IMR-90 (cell line): ENCODE measurements at regions not wholly inside any gene's neighbourhood (a gene's known extent, or its start where the extent isn't known, plus 50 kb on each side); places are given as distances from the start of the nearest gene placed in this dataset.

Experiments used
- ATAC-seq: fragments of 200-7000 bp; cut with Tn5 transposase; 2 replicates; pipeline ENCODE4 v1.9.1; 2020; ENCODE audit warnings: low read depth, mild to moderate bottlenecking, moderate library complexity
- BruUV-seq: library from RNA; stranded (reverse); fragments of 400-500 nt; replicated peaks from 2 replicates; lab custom pipeline; 2021; lab: Mats Ljungman, UMichigan
- CTCF ChIA-PET: fragments of 300-600 bp; formaldehyde crosslinking; extraction: SDS; loops from one replicate; lab custom pipeline; 2021; ENCODE audit warnings: antibody characterized with exemption; lab: Yijun Ruan, JAX
- POLR2A ChIA-PET: fragments of 300-600 bp; sonication (Branson Sonifier 250); formaldehyde crosslinking; loops from one replicate; lab custom pipeline; 2022; ENCODE audit warnings: antibody characterized with exemption; ENCODE audit not compliant: unreplicated experiment; lab: Charles Lee
- DNase-seq: peaks from one replicate; pipeline ENCODE4 v3.0.0; 2013
- H2AFZ ChIP-seq: replicated peaks from 2 replicates; pipeline ENCODE3; 2013; ENCODE audit warnings: low read length, mild to moderate bottlenecking; ENCODE audit not compliant: poor library complexity
- H2AK5ac ChIP-seq: 2 replicates; pipeline ENCODE4 v1.6.1; 2013; ENCODE audit warnings: low read depth, low read length, inconsistent platforms
- H2AK9ac ChIP-seq: replicated peaks from 2 replicates; pipeline ENCODE3; 2013; ENCODE audit warnings: mild to moderate bottlenecking, low read depth, low read length, moderate library complexity; ENCODE audit not compliant: poor library complexity
- H2BK120ac ChIP-seq: 2 replicates; pipeline ENCODE4 v1.6.1; 2013; ENCODE audit warnings: low read depth, low read length, inconsistent platforms
- H2BK15ac ChIP-seq: 3 replicates; pipeline ENCODE4 v1.6.1; 2013; ENCODE audit warnings: low read depth, low read length, inconsistent platforms
- H2BK20ac ChIP-seq: 2 replicates; pipeline ENCODE4 v1.6.1; 2013; ENCODE audit warnings: low read depth, mild to moderate bottlenecking, inconsistent platforms, low read length, moderate library complexity
- H2BK5ac ChIP-seq: 2 replicates; pipeline ENCODE4 v1.6.1; 2013; ENCODE audit warnings: mild to moderate bottlenecking, low read depth, low read length, inconsistent platforms; ENCODE audit not compliant: poor library complexity, severe bottlenecking
- H3K14ac ChIP-seq: replicated peaks from 2 replicates; pipeline ENCODE4 v1.6.1; 2013; ENCODE audit warnings: low read depth, low read length, inconsistent platforms
- H3K18ac ChIP-seq: 2 replicates; pipeline ENCODE4 v1.6.1; 2013; ENCODE audit warnings: low read depth, low read length, control low read depth
- H3K23ac ChIP-seq: 2 replicates; pipeline ENCODE4 v1.6.1; 2013; ENCODE audit warnings: low read depth, low read length, inconsistent platforms
- H3K27ac ChIP-seq: 2 replicates; pipeline ENCODE4 v1.5.1; 2013; ENCODE audit warnings: mild to moderate bottlenecking, control low read depth, low read length; ENCODE audit not compliant: insufficient read depth
- H3K27me3 ChIP-seq: 2 replicates; pipeline ENCODE4 v1.6.1; 2013; ENCODE audit warnings: low read length; ENCODE audit not compliant: control insufficient read depth, insufficient read depth
- H3K36me3 ChIP-seq: 2 replicates; pipeline ENCODE4 v1.6.1; 2013; ENCODE audit warnings: low read length, mixed read lengths; ENCODE audit not compliant: control insufficient read depth, insufficient read depth
- H3K4ac ChIP-seq: 2 replicates; pipeline ENCODE4 v1.6.1; 2013; ENCODE audit warnings: low read depth, low read length, inconsistent platforms
- H3K4me1 ChIP-seq: 2 replicates; pipeline ENCODE4 v1.6.1; 2013; ENCODE audit warnings: low read length, mixed read lengths; ENCODE audit not compliant: control insufficient read depth, insufficient read depth
- H3K4me2 ChIP-seq: 2 replicates; pipeline ENCODE4 v1.6.1; 2013; ENCODE audit warnings: low read depth, mild to moderate bottlenecking, control low read depth, low read length, moderate library complexity
- H3K4me3 ChIP-seq: 2 replicates; pipeline ENCODE4 v1.5.1; 2013; ENCODE audit warnings: low read depth, mild to moderate bottlenecking, control low read depth, low read length, moderate library complexity; ENCODE audit not compliant: insufficient read depth
- H3K56ac ChIP-seq: 2 replicates; pipeline ENCODE4 v1.6.1; 2013; ENCODE audit warnings: low read length, inconsistent platforms; ENCODE audit not compliant: insufficient read depth; ENCODE audit errors: extremely low read depth
- H3K79me1 ChIP-seq, 2 experiments: 2 replicates each; pipeline ENCODE4 v1.6.1; 2013; ENCODE audit warnings: low read length in 2 of 2, inconsistent platforms in 1 of 2, low read depth in 1 of 2
- H3K9ac ChIP-seq: 2 replicates; pipeline ENCODE4 v1.6.1; 2013; ENCODE audit warnings: low read depth, low read length, control low read depth
- H3K9me1 ChIP-seq: 2 replicates; pipeline ENCODE4 v1.6.1; 2013; ENCODE audit warnings: low read length, inconsistent platforms; ENCODE audit not compliant: insufficient read depth
- H3K9me3 ChIP-seq: 2 replicates; pipeline ENCODE4 v1.6.1; 2013; ENCODE audit warnings: low read length; ENCODE audit not compliant: control insufficient read depth, insufficient read depth
- H4K20me1 ChIP-seq: 2 replicates; pipeline ENCODE4 v1.6.1; 2013; ENCODE audit warnings: low read length, inconsistent platforms; ENCODE audit not compliant: insufficient read depth
- H4K5ac ChIP-seq: 2 replicates; pipeline ENCODE4 v1.6.1; 2013; ENCODE audit warnings: mild to moderate bottlenecking, low read depth, low read length, control low read depth
- H4K8ac ChIP-seq, 2 experiments: 2 replicates each; pipeline ENCODE4 v1.6.1; 2013; ENCODE audit warnings: low read depth in 2 of 2, low read length in 2 of 2, control low read depth in 1 of 2, inconsistent platforms in 1 of 2
- H4K91ac ChIP-seq: 2 replicates; pipeline ENCODE4 v1.6.1; 2013; ENCODE audit warnings: low read depth, low read length, inconsistent platforms; ENCODE audit not compliant: insufficient read depth
- FOS ChIP-seq: fragments of 150-350 bp; IDR thresholded peaks from 2 replicates; pipeline ENCODE4 v1.6.1; 2016; ENCODE audit warnings: low read depth, low read length
- MAZ ChIP-seq: IDR thresholded peaks from 2 replicates; pipeline ENCODE4 v1.6.1; 2012; ENCODE audit warnings: low read depth, mild to moderate bottlenecking, low read length, improper control_type of control experiment, moderate library complexity, borderline replicate concordance
- WGBS, 2 experiments: methylation state at CpG; one replicate each; pipeline versions ENCODE4 v1.1.5 to v1.1.7; 2013; ENCODE audit warnings: missing lambda C conversion rate in 2 of 2; ENCODE audit not compliant: insufficient read length in 1 of 2; ENCODE audit errors: extremely low coverage in 2 of 2; 5-methylcytosine and 5-hydroxymethylcytosine counted together
- dilution Hi-C: fragments of 300-500 bp; cut with HindIII; formaldehyde crosslinking; loops from one replicate; pipeline ENCODE4 v1.14.3; 2018; ENCODE audit warnings: low sequenced_read_pairs; ENCODE audit not compliant: unreplicated experiment
- in situ Hi-C: fragments of 300-500 bp; cut with MboI; formaldehyde crosslinking; loops from 3 replicates; pipeline ENCODE4 v1.14.3; 2019; ENCODE audit warnings: low sequenced_read_pairs, inconsistent platforms, mixed read lengths
- intact Hi-C: fragments of 100-400 bp; cut with micrococcal nuclease; formaldehyde crosslinking; loops from 2 replicates; pipeline ENCODE4 v1.10.0; 2022

- Histone ChIP-seq H2BK20ac (peak overlapping the region; percentile 27; the same call in 1 of the 2 replicates), H3K18ac (peak overlapping the region; percentile 77), H3K36me3 (no peaks in the 10 kb centered on the region), H4K8ac (no peak overlapping the region), H2AK5ac (0 out of 2 replicates have a peak overlapping the region, but pooled peaks have one; percentile 7), H4K20me1 (no peaks in the 10 kb centered on the region), H4K91ac (peak overlapping the region; percentile 15; the same call in 1 of the 2 replicates), H4K5ac (no peak overlapping the region), H3K4me3 (no peak overlapping the region), H2BK5ac (peak overlapping the region; percentile 5), H3K14ac (no peak overlapping the region), H3K4me1 (peaks cover 5% of the 10 kb centered on the region), H3K9me3 (no peaks in the 10 kb centered on the region), H3K4me2 (peak overlapping the region; percentile 39; the same call in 1 of the 2 replicates), H3K27ac (no peak overlapping the region), H3K56ac (no peak overlapping the region), H3K9me1 (no peaks in the 10 kb centered on the region), H2BK120ac (peak overlapping the region; percentile 65; the same call in 1 of the 2 replicates), H3K23ac (0 out of 2 replicates have a peak overlapping the region, but pooled peaks have one; percentile 45), H3K4ac (no peak overlapping the region), H2AFZ (no peak overlapping the region), H3K27me3 (no peaks in the 10 kb centered on the region), H2BK15ac (peak overlapping the region; percentile 54; the same call in 1 of the 3 replicates), H3K79me1 (no peaks in the 10 kb centered on the region), H2AK9ac (no peak overlapping the region), H3K9ac (no peak overlapping the region)
- peak; percentile 87 for DNase-seq
- ChIA-PET POLR2A (no interaction called here), CTCF (no interaction called here)
- dilution Hi-C loops, result no loop called here
- WGBS, 2 experiments, result no CpG with 5 or more reads among the region's 2 CpGs
- in situ Hi-C loops, result no loop called here
- no TSS peak for BruUV-seq
- peak; percentile 76 for ATAC-seq
- TF ChIP-seq FOS (peak; percentile 53; the same call in 1 of the 2 replicates), MAZ (no peak)
- intact Hi-C loops, result no loop called here
Observed at GRCh38 chr14:79971330-79971729, 240.0 kb downstream of the DIO2 start.
